Stomach smooth muscle (tissue), 2 donors: ENCODE measurements at regions not wholly inside any gene's neighbourhood (a gene's known extent, or its start where the extent isn't known, plus 50 kb on each side); places are given as distances from the start of the nearest gene placed in this dataset.

Source experiments
- H3K27ac ChIP-seq: one replicate; pipeline ENCODE4 v1.7.0; 2013; ENCODE audit warnings: mild to moderate bottlenecking, low read length, inconsistent platforms
- H3K27me3 ChIP-seq, 2 donors: one replicate each; pipeline ENCODE4 v1.7.0; 2013; ENCODE audit warnings: low read length in 2 of 2; ENCODE audit not compliant: insufficient read depth in 2 of 2, control insufficient read depth in 1 of 2
- H3K36me3 ChIP-seq, 2 donors: one replicate each; pipeline ENCODE4 v1.7.0; 2013; ENCODE audit warnings: low read length in 2 of 2; ENCODE audit not compliant: control insufficient read depth in 2 of 2, insufficient read depth in 2 of 2
- H3K4me1 ChIP-seq: one replicate; pipeline ENCODE4 v1.7.0; 2013; ENCODE audit warnings: low read length; ENCODE audit not compliant: control insufficient read depth, insufficient read depth
- H3K4me3 ChIP-seq, 2 donors: one replicate each; pipeline ENCODE4 v1.7.0; 2013; ENCODE audit warnings: low read length in 2 of 2
- H3K9ac ChIP-seq, 2 donors: one replicate each; pipeline ENCODE4 v1.7.0; 2013; ENCODE audit warnings: low read length in 2 of 2, mild to moderate bottlenecking in 1 of 2
- H3K9me3 ChIP-seq, 2 donors: one replicate each; pipeline ENCODE4 v1.7.0; 2013; ENCODE audit warnings: low read length in 2 of 2; ENCODE audit not compliant: control insufficient read depth in 2 of 2
- donor health status: healthy.
- donor health status: Pancreatic carcinoma.

- Histone ChIP-seq H3K36me3 (no peaks in the 10 kb centered on the region), H3K9ac (no peak overlapping the region), H3K27ac (no peak overlapping the region), H3K27me3 (no peaks in the 10 kb centered on the region), H3K4me3 (no peak overlapping the region), H3K9me3 (no peaks in the 10 kb centered on the region), H3K4me1 (no peaks in the 10 kb centered on the region)
Observed at GRCh38 chr4:86481440-86481839, 112.7 kb upstream of the PTPN13 start.

GRCh38 chr4:86482306-86483172, 111.6 kb upstream of the PTPN13 start:
- Histone ChIP-seq H3K4me3 (peak overlapping the region in 1 of 2 donors; percentile 42), H3K27me3 (no peaks in the 10 kb centered on the region), H3K4me1 (no peaks in the 10 kb centered on the region), H3K9me3 (no peaks in the 10 kb centered on the region), H3K27ac (no peak overlapping the region), H3K36me3 (no peaks in the 10 kb centered on the region), H3K9ac (no peak overlapping the region)

- no peaks in the 10 kb centered on the region for H3K27me3 ChIP-seq
- H3K9me3 ChIP-seq, result no peaks in the 10 kb centered on the region
- no peak overlapping the region for H3K27ac ChIP-seq
- H3K9ac ChIP-seq, result no peak overlapping the region
- H3K4me1 ChIP-seq, result no peaks in the 10 kb centered on the region
- no peaks in the 10 kb centered on the region for H3K36me3 ChIP-seq
- H3K4me3 ChIP-seq, result no peak overlapping the region
Observed at GRCh38 chr4:86483173-86483490, 111.0 kb upstream of the PTPN13 start.

GRCh38 chr4:86483773-86484172, 110.3 kb upstream of the PTPN13 start:
- no peaks in the 10 kb centered on the region for H3K4me1 ChIP-seq
- H3K9ac ChIP-seq, result no peak overlapping the region
- no peaks in the 10 kb centered on the region for H3K36me3 ChIP-seq
- no peak overlapping the region for H3K27ac ChIP-seq
- H3K27me3 ChIP-seq, result no peaks in the 10 kb centered on the region
- no peaks in the 10 kb centered on the region for H3K9me3 ChIP-seq
- no peak overlapping the region for H3K4me3 ChIP-seq

GRCh38 chr4:86484241-86484640, 109.9 kb upstream of the PTPN13 start:
- no peak overlapping the region for H3K27ac ChIP-seq
- no peak overlapping the region for H3K4me3 ChIP-seq
- H3K9me3 ChIP-seq, result no peaks in the 10 kb centered on the region
- no peaks in the 10 kb centered on the region for H3K27me3 ChIP-seq
- H3K36me3 ChIP-seq, result no peaks in the 10 kb centered on the region
- no peaks in the 10 kb centered on the region for H3K4me1 ChIP-seq
- no peak overlapping the region for H3K9ac ChIP-seq

- Histone ChIP-seq H3K27ac (no peak overlapping the region), H3K27me3 (no peaks in the 10 kb centered on the region), H3K9ac (no peak overlapping the region), H3K36me3 (no peaks in the 10 kb centered on the region), H3K4me3 (no peak overlapping the region), H3K9me3 (no peaks in the 10 kb centered on the region), H3K4me1 (no peaks in the 10 kb centered on the region)
Observed at GRCh38 chr4:86487738-86488348, 106.3 kb upstream of the PTPN13 start.

GRCh38 chr4:86493460-86493859, 100.7 kb upstream of the PTPN13 start:
- H3K9ac ChIP-seq, result no peak overlapping the region
- H3K9me3 ChIP-seq, result no peaks in the 10 kb centered on the region
- no peaks in the 10 kb centered on the region for H3K4me1 ChIP-seq
- H3K4me3 ChIP-seq, result no peak overlapping the region
- no peaks in the 10 kb centered on the region for H3K27me3 ChIP-seq
- H3K36me3 ChIP-seq, result no peaks in the 10 kb centered on the region
- H3K27ac ChIP-seq, result no peak overlapping the region

GRCh38 chr4:86496094-86497080, 97.7 kb upstream of the PTPN13 start:
- Histone ChIP-seq H3K4me1 (no peaks in the 10 kb centered on the region), H3K9ac (no peak overlapping the region), H3K36me3 (no peaks in the 10 kb centered on the region), H3K9me3 (no peaks in the 10 kb centered on the region), H3K27ac (no peak overlapping the region), H3K27me3 (no peaks in the 10 kb centered on the region), H3K4me3 (no peak overlapping the region)

- H3K4me3 ChIP-seq, result no peak overlapping the region
- no peak overlapping the region for H3K27ac ChIP-seq
- H3K27me3 ChIP-seq, result no peaks in the 10 kb centered on the region
- no peak overlapping the region for H3K9ac ChIP-seq
- H3K4me1 ChIP-seq, result no peaks in the 10 kb centered on the region
- H3K36me3 ChIP-seq, result no peaks in the 10 kb centered on the region
- H3K9me3 ChIP-seq, result no peaks in the 10 kb centered on the region
Observed at GRCh38 chr4:86497131-86497530, 97.0 kb upstream of the PTPN13 start.

GRCh38 chr4:86497980-86498862, 95.9 kb upstream of the PTPN13 start:
- no peaks in the 10 kb centered on the region for H3K27me3 ChIP-seq
- H3K27ac ChIP-seq, result no peak overlapping the region
- no peaks in the 10 kb centered on the region for H3K36me3 ChIP-seq
- H3K4me1 ChIP-seq, result no peaks in the 10 kb centered on the region
- no peaks in the 10 kb centered on the region for H3K9me3 ChIP-seq
- no peak overlapping the region for H3K4me3 ChIP-seq
- no peak overlapping the region for H3K9ac ChIP-seq
